Neural cell (in vitro differentiated cells): ENCODE measurements at regions not wholly inside any gene's neighbourhood (a gene's known extent, or its start where the extent isn't known, plus 50 kb on each side); places are given as distances from the start of the nearest gene placed in this dataset.

ENCODE experiments used
- EP300 ChIP-seq: fragments of 450-650 bp; conservative IDR thresholded peaks from 2 replicates; pipeline ENCODE4 v1.6.1; 2014; ENCODE audit warnings: antibody characterized with exemption, mild to moderate bottlenecking, moderate library complexity; ENCODE audit not compliant: poor library complexity, severe bottlenecking
- EZH2 ChIP-seq: fragments of 200-600, 300-800 bp; shearing (Covaris generic), sonication (generic); IDR thresholded peaks from 2 replicates; pipeline ENCODE4 v1.6.1; 2014; ENCODE audit warnings: antibody characterized with exemption, low read length, borderline replicate concordance, mild to moderate bottlenecking; ENCODE audit not compliant: insufficient read depth, poor library complexity, severe bottlenecking
- POLR2AphosphoS5 ChIP-seq: IDR thresholded peaks from 2 replicates; pipeline ENCODE4 v1.6.1; 2012
- RAD21 ChIP-seq: fragments of 450-650 bp; conservative IDR thresholded peaks from 2 replicates; pipeline ENCODE4 v1.6.1; 2014; ENCODE audit warnings: antibody characterized with exemption, mild to moderate bottlenecking, moderate library complexity
- SMC3 ChIP-seq: fragments of 450-650 bp; conservative IDR thresholded peaks from 2 replicates; pipeline ENCODE4 v1.6.1; 2014; ENCODE audit warnings: antibody characterized with exemption, mild to moderate bottlenecking, moderate library complexity; ENCODE audit not compliant: poor library complexity
- TF ChIP-seq, protein P1 (sequence below): fragments of 450-650 bp; IDR thresholded peaks from 2 replicates; pipeline ENCODE4 v1.5.1; 2014; ENCODE audit warnings: antibody characterized with exemption, mild to moderate bottlenecking, moderate library complexity; ENCODE audit not compliant: poor library complexity, severe bottlenecking

DNA sequence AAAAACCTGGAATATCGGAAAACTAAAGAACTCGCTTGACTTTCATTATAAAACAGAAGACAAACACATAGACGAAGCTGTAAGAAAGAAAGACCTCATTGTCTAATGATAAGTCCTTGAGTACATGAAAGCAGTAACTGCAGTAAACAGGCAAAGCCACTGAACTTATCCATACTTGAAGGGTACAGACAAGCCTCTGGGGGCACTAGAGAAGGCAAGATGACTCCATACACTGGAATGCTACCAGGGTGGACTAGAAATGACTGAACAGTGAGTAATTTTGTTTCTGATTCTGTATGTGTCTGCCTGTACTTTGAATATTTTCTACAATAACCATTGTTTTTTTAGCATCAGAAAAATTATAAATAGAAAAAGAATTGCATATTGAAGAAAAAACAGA lies 507.9 kb downstream of the UQCRFS1 start:
- TF ChIP-seq, protein P1, sequence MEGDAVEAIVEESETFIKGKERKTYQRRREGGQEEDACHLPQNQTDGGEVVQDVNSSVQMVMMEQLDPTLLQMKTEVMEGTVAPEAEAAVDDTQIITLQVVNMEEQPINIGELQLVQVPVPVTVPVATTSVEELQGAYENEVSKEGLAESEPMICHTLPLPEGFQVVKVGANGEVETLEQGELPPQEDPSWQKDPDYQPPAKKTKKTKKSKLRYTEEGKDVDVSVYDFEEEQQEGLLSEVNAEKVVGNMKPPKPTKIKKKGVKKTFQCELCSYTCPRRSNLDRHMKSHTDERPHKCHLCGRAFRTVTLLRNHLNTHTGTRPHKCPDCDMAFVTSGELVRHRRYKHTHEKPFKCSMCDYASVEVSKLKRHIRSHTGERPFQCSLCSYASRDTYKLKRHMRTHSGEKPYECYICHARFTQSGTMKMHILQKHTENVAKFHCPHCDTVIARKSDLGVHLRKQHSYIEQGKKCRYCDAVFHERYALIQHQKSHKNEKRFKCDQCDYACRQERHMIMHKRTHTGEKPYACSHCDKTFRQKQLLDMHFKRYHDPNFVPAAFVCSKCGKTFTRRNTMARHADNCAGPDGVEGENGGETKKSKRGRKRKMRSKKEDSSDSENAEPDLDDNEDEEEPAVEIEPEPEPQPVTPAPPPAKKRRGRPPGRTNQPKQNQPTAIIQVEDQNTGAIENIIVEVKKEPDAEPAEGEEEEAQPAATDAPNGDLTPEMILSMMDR: no peak
- TF ChIP-seq POLR2AphosphoS5: no peak
- TF ChIP-seq EZH2: no peak
- TF ChIP-seq SMC3: no peak
- no peak for TF ChIP-seq EP300
- no peak for TF ChIP-seq RAD21
